ENCODE measurements at regions not wholly inside any gene's neighbourhood (a gene's known extent, or its start where the extent isn't known, plus 50 kb on each side); places are given as distances from the start of the nearest gene placed in this dataset.

DNA sequence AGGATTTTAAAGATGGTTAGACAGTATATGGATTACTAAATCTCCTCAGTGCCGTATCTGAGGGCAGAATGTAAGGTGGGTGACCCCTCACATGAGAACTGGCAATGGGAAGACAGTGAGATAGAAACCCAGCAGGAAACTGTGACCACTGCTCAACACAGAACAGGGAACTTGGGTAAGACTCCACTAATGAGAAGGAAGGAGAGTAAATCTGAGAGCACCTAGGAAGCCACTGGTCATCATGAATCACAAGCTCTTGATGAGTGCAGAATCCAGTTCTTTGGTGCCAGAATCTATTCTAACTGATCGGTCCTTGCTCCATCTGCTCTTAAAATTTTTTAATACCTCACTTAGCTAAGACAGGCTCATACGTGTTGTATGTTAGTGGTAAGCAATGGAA, 261.8 kb downstream of the KLF12 start:
- no peak for DNase-seq (ENCODE audit: low spot score)
- H3K36me3 Mint-ChIP-seq (ENCODE audit: low read depth), result no peaks in the 10 kb centered on the region
- H3K4me1 Mint-ChIP-seq (ENCODE audit: low read depth), result peaks cover 25% of the 10 kb centered on the region
- H3K4me3 Mint-ChIP-seq (ENCODE audit: unreplicated experiment), result no peak overlapping the region
- TF ChIP-seq, protein P1, sequence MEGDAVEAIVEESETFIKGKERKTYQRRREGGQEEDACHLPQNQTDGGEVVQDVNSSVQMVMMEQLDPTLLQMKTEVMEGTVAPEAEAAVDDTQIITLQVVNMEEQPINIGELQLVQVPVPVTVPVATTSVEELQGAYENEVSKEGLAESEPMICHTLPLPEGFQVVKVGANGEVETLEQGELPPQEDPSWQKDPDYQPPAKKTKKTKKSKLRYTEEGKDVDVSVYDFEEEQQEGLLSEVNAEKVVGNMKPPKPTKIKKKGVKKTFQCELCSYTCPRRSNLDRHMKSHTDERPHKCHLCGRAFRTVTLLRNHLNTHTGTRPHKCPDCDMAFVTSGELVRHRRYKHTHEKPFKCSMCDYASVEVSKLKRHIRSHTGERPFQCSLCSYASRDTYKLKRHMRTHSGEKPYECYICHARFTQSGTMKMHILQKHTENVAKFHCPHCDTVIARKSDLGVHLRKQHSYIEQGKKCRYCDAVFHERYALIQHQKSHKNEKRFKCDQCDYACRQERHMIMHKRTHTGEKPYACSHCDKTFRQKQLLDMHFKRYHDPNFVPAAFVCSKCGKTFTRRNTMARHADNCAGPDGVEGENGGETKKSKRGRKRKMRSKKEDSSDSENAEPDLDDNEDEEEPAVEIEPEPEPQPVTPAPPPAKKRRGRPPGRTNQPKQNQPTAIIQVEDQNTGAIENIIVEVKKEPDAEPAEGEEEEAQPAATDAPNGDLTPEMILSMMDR (IDR thresholded peaks at IDR 0.05), result no peak
- H3K9me3 Mint-ChIP-seq (ENCODE audit: low read depth), result peaks cover 4% of the 10 kb centered on the region
- no peaks in the 10 kb centered on the region for H3K27me3 Mint-ChIP-seq (ENCODE audit: low read depth)
- H3K27ac Mint-ChIP-seq (ENCODE audit: unreplicated experiment), result no peak overlapping the region

DNA sequence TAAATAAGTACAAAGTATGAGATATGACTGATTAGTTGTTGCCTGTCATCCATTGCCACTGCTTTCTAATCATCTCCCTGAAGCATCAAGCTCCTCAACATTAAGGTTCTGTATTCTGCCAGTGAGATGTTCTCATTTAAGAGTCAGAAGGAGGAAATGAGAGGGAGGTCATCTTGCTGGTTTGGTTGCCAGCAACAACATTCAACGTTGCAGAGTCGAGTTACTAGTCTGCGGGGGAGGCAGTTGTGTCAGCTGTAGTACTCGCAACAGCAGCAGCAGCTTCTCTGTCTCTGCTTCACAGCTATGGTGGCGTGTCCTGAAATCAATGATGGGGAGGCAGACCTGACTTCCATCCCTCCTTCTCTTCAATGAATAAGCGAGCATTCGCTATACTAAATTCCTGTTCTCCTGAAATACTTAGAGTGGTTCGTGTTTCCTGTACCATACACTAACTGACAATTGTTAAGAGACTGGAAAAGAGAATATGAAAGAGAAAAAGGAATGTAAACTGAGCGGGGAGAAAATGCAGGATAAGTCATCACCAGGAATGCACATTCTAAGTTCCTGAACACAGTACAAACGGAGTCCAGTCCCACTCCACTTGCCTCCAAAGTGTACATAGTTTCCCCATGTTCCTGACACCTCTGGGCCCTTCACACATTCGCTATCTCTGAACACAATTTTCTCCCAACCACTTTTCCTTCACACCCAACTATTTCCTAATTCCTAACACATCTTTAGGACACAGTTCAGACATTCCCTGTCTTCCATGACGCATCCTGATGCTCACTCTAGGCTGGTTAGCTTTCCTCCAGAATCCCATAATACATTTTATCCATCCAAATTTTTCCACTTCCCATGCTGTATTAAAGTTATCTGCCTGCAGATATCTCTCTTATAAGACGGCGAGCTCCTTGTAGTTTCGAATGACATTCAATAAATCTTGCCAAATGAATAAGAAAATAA, 263.0 kb downstream of the KLF12 start:
- H3K4me3 Mint-ChIP-seq (ENCODE audit: unreplicated experiment), result peak overlapping the region; percentile 66
- DNase-seq (ENCODE audit: low spot score), result no peak
- no peaks in the 10 kb centered on the region for H3K27me3 Mint-ChIP-seq (ENCODE audit: low read depth)
- TF ChIP-seq, protein P1 (IDR thresholded peaks at IDR 0.05), result no peak
- H3K36me3 Mint-ChIP-seq (ENCODE audit: low read depth), result no peaks in the 10 kb centered on the region
- peaks cover 27% of the 10 kb centered on the region for H3K4me1 Mint-ChIP-seq (ENCODE audit: low read depth)
- H3K9me3 Mint-ChIP-seq (ENCODE audit: low read depth), result no peaks in the 10 kb centered on the region
- H3K27ac Mint-ChIP-seq (ENCODE audit: unreplicated experiment), result peak overlapping the region; percentile 96

DNA sequence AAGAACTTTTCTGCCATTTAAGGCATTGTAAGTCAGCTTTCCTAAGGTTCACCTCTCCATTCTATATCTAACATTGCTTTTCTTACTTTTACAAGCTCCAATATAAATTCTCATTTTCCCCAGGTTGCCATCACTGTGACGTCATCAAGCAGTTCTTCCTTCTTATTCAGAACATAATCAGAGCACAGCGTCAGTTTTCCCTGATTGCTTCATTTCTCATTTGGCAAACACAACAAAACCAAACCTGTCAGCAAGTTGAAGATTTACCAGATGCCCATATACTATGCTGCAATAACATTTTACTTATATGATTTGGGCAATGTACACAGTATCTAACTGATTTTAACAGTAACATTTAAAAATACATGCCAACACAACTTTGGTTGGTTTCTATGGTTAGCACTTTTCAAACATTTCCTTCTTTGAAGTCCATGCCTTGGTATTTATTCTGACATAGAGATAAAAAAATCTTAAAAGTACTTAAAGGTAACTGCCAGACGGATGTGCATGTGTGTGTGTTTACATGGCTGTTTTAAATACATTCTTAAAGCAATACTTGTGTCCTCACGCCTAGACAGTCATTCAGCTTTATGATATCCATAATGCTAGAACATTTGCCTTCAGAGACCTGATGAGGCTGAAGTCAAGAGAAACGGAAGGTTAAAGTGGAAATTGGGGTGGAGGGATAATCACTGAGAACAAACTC, 264.0 kb downstream of the KLF12 start:
- no peaks in the 10 kb centered on the region for H3K36me3 Mint-ChIP-seq (ENCODE audit: low read depth)
- no peak overlapping the region for H3K4me3 Mint-ChIP-seq (ENCODE audit: unreplicated experiment)
- DNase-seq (ENCODE audit: low spot score), result no peak
- peaks cover 33% of the 10 kb centered on the region for H3K4me1 Mint-ChIP-seq (ENCODE audit: low read depth)
- no peaks in the 10 kb centered on the region for H3K27me3 Mint-ChIP-seq (ENCODE audit: low read depth)
- TF ChIP-seq, protein P1 (IDR thresholded peaks at IDR 0.05), result no peak
- no peaks in the 10 kb centered on the region for H3K9me3 Mint-ChIP-seq (ENCODE audit: low read depth)
- H3K27ac Mint-ChIP-seq (ENCODE audit: unreplicated experiment), result peak overlapping the region; percentile 96

- H3K36me3 Mint-ChIP-seq (ENCODE audit: low read depth), result no peaks in the 10 kb centered on the region
- no peak for DNase-seq (ENCODE audit: low spot score)
- peaks cover 19% of the 10 kb centered on the region for H3K4me1 Mint-ChIP-seq (ENCODE audit: low read depth)
- H3K27me3 Mint-ChIP-seq (ENCODE audit: low read depth), result no peaks in the 10 kb centered on the region
- H3K4me3 Mint-ChIP-seq (ENCODE audit: unreplicated experiment), result no peak overlapping the region
- no peaks in the 10 kb centered on the region for H3K9me3 Mint-ChIP-seq (ENCODE audit: low read depth)
- H3K27ac Mint-ChIP-seq (ENCODE audit: unreplicated experiment), result no peak overlapping the region
- TF ChIP-seq, protein P1 (IDR thresholded peaks at IDR 0.05), result no peak
Observed at GRCh38 chr13:73865027-73865426, 269.2 kb downstream of the KLF12 start.

DNA sequence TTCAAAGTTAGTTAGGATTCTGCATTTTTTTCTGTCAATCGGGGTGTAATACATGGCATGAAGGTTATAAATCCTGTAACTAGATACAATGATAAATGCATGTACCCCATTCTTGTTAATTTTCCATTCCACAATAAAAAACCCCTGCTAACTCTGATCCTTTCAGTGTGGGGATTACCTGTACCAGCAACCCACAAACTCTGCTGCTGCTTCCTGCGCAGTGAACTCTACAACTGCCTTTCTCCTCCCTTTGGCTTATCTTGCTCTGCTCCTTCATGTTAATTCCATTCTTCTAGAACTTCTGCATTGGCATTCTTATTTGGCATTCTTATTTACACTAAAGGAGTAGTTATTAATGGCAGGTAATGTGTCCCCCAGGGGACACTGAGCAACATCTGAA, 273.1 kb downstream of the KLF12 start:
- DNase-seq (ENCODE audit: low spot score), result no peak
- TF ChIP-seq, protein P1 (IDR thresholded peaks at IDR 0.05), result no peak
- Mint-ChIP-seq H3K9me3 (ENCODE audit: low read depth) (no peaks in the 10 kb centered on the region), H3K4me3 (ENCODE audit: unreplicated experiment) (no peak overlapping the region), H3K27me3 (ENCODE audit: low read depth) (no peaks in the 10 kb centered on the region), H3K36me3 (ENCODE audit: low read depth) (no peaks in the 10 kb centered on the region), H3K27ac (ENCODE audit: unreplicated experiment) (no peak overlapping the region), H3K4me1 (ENCODE audit: low read depth) (peaks cover 12% of the 10 kb centered on the region)

Measured in chondrocyte (in vitro differentiated cells).